ENCODE measurements at regions not wholly inside any gene's neighbourhood (a gene's known extent, or its start where the extent isn't known, plus 50 kb on each side); places are given as distances from the start of the nearest gene placed in this dataset.
"Not testable (repeated sequence)": the region's sequence is repeated elsewhere in the genome, so short reads cannot be mapped to it uniquely, and the experiment has no call there.

- no peak for TF ChIP-seq CTCF (IDR thresholded peaks at IDR 0.05; ENCODE audit: insufficient read depth, low read length)
- no peak overlapping the region for H3K4me3 ChIP-seq (ENCODE audit: low read depth, low read length)
- no peak for DNase-seq (ENCODE audit: low read depth)
Observed at GRCh38 chr10:34041871-34042270, 707.4 kb upstream of the NRP1 start.

GRCh38 chr10:34037499-34037898 lies 703.0 kb upstream of the NRP1 start:
- TF ChIP-seq CTCF (IDR thresholded peaks at IDR 0.05; ENCODE audit: insufficient read depth, low read length), result no peak
- no peak for DNase-seq (ENCODE audit: low read depth)
- no peak overlapping the region for H3K4me3 ChIP-seq (ENCODE audit: low read depth, low read length)

- H3K4me3 ChIP-seq (ENCODE audit: low read depth, low read length); DNase-seq (ENCODE audit: low read depth): not testable (repeated sequence)
Observed at GRCh38 chr10:34035241-34035790, 700.8 kb upstream of the NRP1 start.

- no peak for TF ChIP-seq CTCF (IDR thresholded peaks at IDR 0.05; ENCODE audit: insufficient read depth, low read length)
- H3K4me3 ChIP-seq (ENCODE audit: low read depth, low read length), result no peak overlapping the region
- no peak for DNase-seq (ENCODE audit: low read depth)
Observed at GRCh38 chr10:34033078-34033477, 698.6 kb upstream of the NRP1 start.

GRCh38 chr10:34032564-34032963 lies 698.1 kb upstream of the NRP1 start:
- no peak overlapping the region for H3K4me3 ChIP-seq (ENCODE audit: low read depth, low read length)
- DNase-seq (ENCODE audit: low read depth), result no peak
- TF ChIP-seq CTCF (IDR thresholded peaks at IDR 0.05; ENCODE audit: insufficient read depth, low read length), result no peak

- peak; percentile 92 for DNase-seq (ENCODE audit: low read depth)
- TF ChIP-seq CTCF (IDR thresholded peaks at IDR 0.05; ENCODE audit: insufficient read depth, low read length), result no peak
- no peak overlapping the region for H3K4me3 ChIP-seq (ENCODE audit: low read depth, low read length)
Observed at GRCh38 chr10:34031400-34031799, 696.9 kb upstream of the NRP1 start.

GRCh38 chr10:34029455-34029854 lies 695.0 kb upstream of the NRP1 start:
- no peak overlapping the region for H3K4me3 ChIP-seq (ENCODE audit: low read depth, low read length)
- DNase-seq (ENCODE audit: low read depth), result no peak
- no peak for TF ChIP-seq CTCF (IDR thresholded peaks at IDR 0.05; ENCODE audit: insufficient read depth, low read length)
